Spleen (tissue), 11 donors: ENCODE measurements at regions not wholly inside any gene's neighbourhood (a gene's known extent, or its start where the extent isn't known, plus 50 kb on each side); places are given as distances from the start of the nearest gene placed in this dataset.

ENCODE experiments used
- DNase-seq: peaks from one replicate; pipeline ENCODE4 v3.0.0-alpha.2; 2020
- H3K27ac ChIP-seq, 8 donors: fragments of 200-600 bp; sonication (generic) in 7 of 8; 1 replicate in 4 of 8; 2 replicates in 4 of 8; pipeline versions ENCODE4 v1.5.0 to v1.8.0; 2016 to 2021; ENCODE audit warnings: inconsistent platforms in 4 of 8, mild to moderate bottlenecking in 4 of 8, moderate library complexity in 1 of 8
- H3K27me3 ChIP-seq, 7 donors: fragments of 200-600 bp; sonication (generic) in 6 of 7; replicated peaks in 1 of 7; 1 replicate in 4 of 7; 2 replicates in 3 of 7; pipeline versions ENCODE4 v1.5.0 to v1.8.0; 2016 to 2021; ENCODE audit warnings: inconsistent platforms in 3 of 7, mild to moderate bottlenecking in 1 of 7
- H3K36me3 ChIP-seq, 6 donors: fragments of 200-600 bp; sonication (generic) in 5 of 6; 1 replicate in 4 of 6; 2 replicates in 2 of 6; pipeline versions ENCODE4 v1.5.0 to v1.8.0; 2016 to 2021; ENCODE audit warnings: inconsistent platforms in 2 of 6
- H3K4me1 ChIP-seq, 6 donors: fragments of 200-600 bp; sonication (generic) in 5 of 6; 1 replicate in 3 of 6; 2 replicates in 3 of 6; pipeline versions ENCODE4 v1.5.0 to v1.8.0; 2016 to 2021; ENCODE audit warnings: inconsistent platforms in 3 of 6
- H3K4me3 ChIP-seq, 8 donors: fragments of 200-600 bp; sonication (generic) in 7 of 8; 1 replicate in 4 of 8; 2 replicates in 4 of 8; pipeline versions ENCODE4 v1.5.0 to v1.8.0; 2016 to 2021; ENCODE audit warnings: inconsistent platforms in 4 of 8, mild to moderate bottlenecking in 4 of 8, moderate library complexity in 2 of 8
- H3K9me3 ChIP-seq, 8 donors: fragments of 200-600 bp; sonication (generic) in 7 of 8; 1 replicate in 4 of 8; 2 replicates in 4 of 8; pipeline versions ENCODE4 v1.5.0 to v1.8.0; 2016 to 2021; ENCODE audit warnings: inconsistent platforms in 4 of 8
- POLR2A ChIP-seq, 3 donors: fragments of 450-650 bp; IDR thresholded peaks; one replicate each; pipeline ENCODE4 v1.5.1; 2017; ENCODE audit warnings: antibody characterized with exemption in 3 of 3, mild to moderate bottlenecking in 1 of 3
- POLR2AphosphoS5 ChIP-seq, 3 donors: sonication (generic); formaldehyde crosslinking; IDR thresholded peaks; one replicate each; pipeline ENCODE4 v1.5.1; 2017; ENCODE audit warnings: antibody characterized with exemption in 3 of 3
- WGBS, 5 donors: extraction: QIAGEN DNeasy Blood & Tissue Kit in 3 of 5; methylation state at CpG; one replicate each; pipeline versions ENCODE4 v1.1.5 to v1.1.7; 2013 to 2018; 5-methylcytosine and 5-hydroxymethylcytosine counted together
- intact Hi-C: fragments of 100-400 bp; cut with DNase I; formaldehyde crosslinking; loops from one replicate; pipeline ENCODE4 v1.15.0; 2023; ENCODE audit warnings: low total_unique reads
- TF ChIP-seq, protein P1 (sequence below), 11 experiments: fragments of 200-600 bp in 7 of 11; fragments of 450-650 bp in 4 of 11; sonication (generic) in 4 of 11; IDR thresholded peaks in 8 of 11; conservative IDR thresholded peaks in 3 of 11; 1 replicate in 7 of 11; 2 replicates in 4 of 11; pipeline versions ENCODE4 v1.4.0 to v1.8.0; 2016 to 2021; ENCODE audit warnings: antibody characterized with exemption in 11 of 11, inconsistent platforms in 4 of 11, mild to moderate bottlenecking in 1 of 11
- donor health status: healthy with polysubstance abuse.
- donor health status: DM: no; HTN: no; CAD: no; lungs with moderate emphysema.
- donor health status: DM: no; HTN: no; CAD: no.
- donor health status: Bipolar disorder and iron deficiency.
- donor health status: healthy.
- donor health status: DM: no; HTN: no; CAD: no.
- donor health status: DM: yes; HTN: yes; CAD: no.

DNA sequence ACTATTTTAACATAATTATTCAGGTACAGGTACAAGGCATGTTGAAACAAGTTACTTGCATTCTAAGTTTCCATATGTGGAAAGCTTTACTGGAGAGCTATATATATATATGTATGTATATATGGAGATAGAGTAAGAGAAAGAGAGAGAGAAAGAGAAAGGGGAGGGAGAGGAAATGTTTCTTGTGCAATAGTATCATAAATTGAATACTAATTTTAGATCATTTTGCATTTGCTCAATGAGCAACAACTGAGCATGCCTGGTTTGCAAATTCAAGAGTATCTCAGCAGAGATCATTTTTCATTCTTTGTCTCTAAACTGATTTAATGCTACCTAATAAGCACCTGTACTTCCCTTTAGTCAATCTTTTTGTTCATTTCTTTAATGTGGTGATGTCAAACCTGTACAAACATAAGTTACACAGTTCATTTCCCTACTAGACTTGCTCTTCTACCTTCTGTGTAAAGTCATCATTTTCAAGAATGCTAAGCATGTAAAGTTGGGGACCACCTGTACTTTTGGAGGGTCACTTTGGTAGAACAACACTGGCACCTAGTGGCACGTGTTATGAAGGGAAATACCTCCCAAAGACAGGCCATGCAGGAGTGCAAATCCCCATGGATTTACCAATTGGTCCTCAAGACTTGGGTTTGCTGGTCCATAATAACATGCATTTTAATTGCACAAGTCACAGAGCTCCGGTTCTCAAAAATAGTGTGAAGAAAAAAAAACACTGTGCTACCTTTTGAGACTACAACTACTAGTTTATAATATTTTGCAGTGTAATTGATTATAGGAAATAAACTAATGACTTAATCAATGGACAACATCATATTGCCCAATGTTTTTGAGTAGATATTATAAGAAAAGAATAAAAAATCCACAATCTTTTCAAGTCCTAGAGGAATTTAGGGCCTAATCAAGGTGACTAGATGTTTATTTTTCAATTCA, 431.2 kb upstream of the IGFBP3 start:
- Histone ChIP-seq H3K27ac (no peak overlapping the region), H3K4me3 (no peak overlapping the region), H3K9me3 (no peaks in the 10 kb centered on the region), H3K4me1 (no peaks in the 10 kb centered on the region), H3K36me3 (no peaks in the 10 kb centered on the region), H3K27me3 (peaks cover 0 to 4% (median 0%) of the 10 kb centered on the region in 7 donors)
- WGBS, 5 donors = 11 to 18% (median 14%) methylated on average over 2 of the region's 2 CpGs
- intact Hi-C loops = loop anchor here (5.0 kb wide), 1 partner anchor 430 kb away; the partner anchor contains the start of gene IGFBP3
- DNase-seq = no peak
- no peak for TF ChIP-seq POLR2AphosphoS5 (IDR thresholded peaks at IDR 0.05)
- TF ChIP-seq, protein P1, sequence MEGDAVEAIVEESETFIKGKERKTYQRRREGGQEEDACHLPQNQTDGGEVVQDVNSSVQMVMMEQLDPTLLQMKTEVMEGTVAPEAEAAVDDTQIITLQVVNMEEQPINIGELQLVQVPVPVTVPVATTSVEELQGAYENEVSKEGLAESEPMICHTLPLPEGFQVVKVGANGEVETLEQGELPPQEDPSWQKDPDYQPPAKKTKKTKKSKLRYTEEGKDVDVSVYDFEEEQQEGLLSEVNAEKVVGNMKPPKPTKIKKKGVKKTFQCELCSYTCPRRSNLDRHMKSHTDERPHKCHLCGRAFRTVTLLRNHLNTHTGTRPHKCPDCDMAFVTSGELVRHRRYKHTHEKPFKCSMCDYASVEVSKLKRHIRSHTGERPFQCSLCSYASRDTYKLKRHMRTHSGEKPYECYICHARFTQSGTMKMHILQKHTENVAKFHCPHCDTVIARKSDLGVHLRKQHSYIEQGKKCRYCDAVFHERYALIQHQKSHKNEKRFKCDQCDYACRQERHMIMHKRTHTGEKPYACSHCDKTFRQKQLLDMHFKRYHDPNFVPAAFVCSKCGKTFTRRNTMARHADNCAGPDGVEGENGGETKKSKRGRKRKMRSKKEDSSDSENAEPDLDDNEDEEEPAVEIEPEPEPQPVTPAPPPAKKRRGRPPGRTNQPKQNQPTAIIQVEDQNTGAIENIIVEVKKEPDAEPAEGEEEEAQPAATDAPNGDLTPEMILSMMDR (IDR thresholded peaks at IDR 0.05 in 8 of 11, conservative IDR thresholded peaks at IDR 0.05 in 3 of 11) = peak in 9 of 11 experiments; percentile 22 to 74 (median 53)
- no peak for TF ChIP-seq POLR2A (IDR thresholded peaks at IDR 0.05)

DNA sequence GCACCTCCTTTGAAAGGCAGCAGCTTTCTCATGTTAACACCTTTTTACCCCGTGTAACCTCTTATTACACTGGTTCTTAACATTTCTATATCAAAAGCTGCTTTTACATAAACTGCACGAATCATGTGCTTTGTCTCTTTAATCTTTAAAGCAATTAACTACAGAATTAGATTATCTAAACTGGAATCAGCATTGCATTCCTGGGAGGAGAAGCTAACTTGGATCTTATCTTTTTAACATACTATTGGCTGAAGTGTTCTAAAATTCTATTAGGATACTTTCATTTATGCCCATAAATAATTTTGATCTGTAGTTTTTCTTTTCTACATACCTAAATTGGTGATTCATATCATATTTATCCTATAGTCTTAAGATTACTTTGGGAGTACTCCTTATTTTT, 428.4 kb upstream of the IGFBP3 start:
- no peak for DNase-seq
- intact Hi-C loops = no loop called here
- WGBS, 5 donors = 56 to 71% (median 61%) methylated on average over 2 of the region's 2 CpGs
- Histone ChIP-seq H3K9me3 (no peaks in the 10 kb centered on the region), H3K36me3 (no peaks in the 10 kb centered on the region), H3K27me3 (peaks cover 0 to 4% (median 0%) of the 10 kb centered on the region in 7 donors), H3K4me3 (no peak overlapping the region), H3K4me1 (no peaks in the 10 kb centered on the region), H3K27ac (no peak overlapping the region)
- TF ChIP-seq POLR2A (IDR thresholded peaks at IDR 0.05) (no peak), POLR2AphosphoS5 (IDR thresholded peaks at IDR 0.05) (no peak)
- TF ChIP-seq, protein P1 (IDR thresholded peaks at IDR 0.05 in 8 of 11, conservative IDR thresholded peaks at IDR 0.05 in 3 of 11) = no peak

DNA sequence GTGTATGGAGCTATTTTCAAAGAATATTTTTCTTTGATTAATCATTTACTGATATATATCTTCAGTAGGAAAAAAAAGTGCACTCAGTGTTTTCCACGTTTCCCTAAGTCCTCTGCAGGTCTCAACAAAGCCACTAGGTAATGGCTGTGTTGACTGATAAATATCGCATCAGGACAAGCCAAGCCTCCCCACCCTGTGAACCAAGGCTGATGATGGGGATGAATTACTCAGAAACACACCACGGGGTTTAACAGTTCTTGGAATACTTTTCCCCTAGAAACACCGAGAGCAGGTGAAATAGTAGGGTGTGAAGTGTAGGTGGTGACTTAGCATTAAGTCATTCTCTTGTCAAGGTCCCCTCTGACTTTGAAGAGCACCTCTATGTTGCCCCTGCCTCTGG, 423.5 kb upstream of the IGFBP3 start:
- Histone ChIP-seq H3K36me3 (no peaks in the 10 kb centered on the region), H3K4me1 (no peaks in the 10 kb centered on the region), H3K27ac (no peak overlapping the region), H3K27me3 (peaks cover 0 to 4% (median 0%) of the 10 kb centered on the region in 7 donors), H3K9me3 (no peaks in the 10 kb centered on the region), H3K4me3 (no peak overlapping the region)
- TF ChIP-seq POLR2AphosphoS5 (IDR thresholded peaks at IDR 0.05) (no peak), POLR2A (IDR thresholded peaks at IDR 0.05) (no peak)
- TF ChIP-seq, protein P1 (IDR thresholded peaks at IDR 0.05 in 8 of 11, conservative IDR thresholded peaks at IDR 0.05 in 3 of 11) = no peak
- no peak for DNase-seq
- WGBS, 5 donors = 77 to 90% (median 81%) methylated on average over 4 of the region's 4 CpGs
- intact Hi-C loops = no loop called here

DNA sequence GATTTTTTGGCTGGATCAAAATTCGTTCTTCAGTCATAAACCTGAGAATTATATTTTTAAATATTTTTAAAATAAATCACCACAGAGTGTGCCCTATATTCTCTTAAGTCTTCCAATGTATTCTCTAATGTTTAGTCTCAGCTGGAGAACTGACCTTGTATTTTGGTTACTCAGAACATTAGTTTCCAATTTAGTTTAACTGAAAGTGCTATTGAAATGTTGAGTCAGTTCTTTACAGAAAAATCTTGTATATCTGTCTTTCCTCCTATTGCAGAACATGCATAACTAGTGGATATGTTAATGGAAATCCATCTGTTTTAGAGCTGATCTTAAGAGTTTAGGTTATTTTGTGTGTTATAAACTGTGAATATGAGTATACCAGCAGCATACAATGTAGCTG, 422.7 kb upstream of the IGFBP3 start:
- intact Hi-C loops = no loop called here
- peaks cover 0 to under 1% (median 0%) of the 10 kb centered on the region in 7 donors for H3K27me3 ChIP-seq
- no peaks in the 10 kb centered on the region for H3K36me3 ChIP-seq
- no peak overlapping the region for H3K27ac ChIP-seq
- 61 to 89% (median 76%) methylated on average over 1 of the region's 1 CpG for WGBS, 5 donors
- TF ChIP-seq, protein P1 (IDR thresholded peaks at IDR 0.05 in 8 of 11, conservative IDR thresholded peaks at IDR 0.05 in 3 of 11) = no peak
- TF ChIP-seq POLR2AphosphoS5 (IDR thresholded peaks at IDR 0.05) (no peak), POLR2A (IDR thresholded peaks at IDR 0.05) (no peak)
- no peak for DNase-seq
- H3K9me3 ChIP-seq = no peaks in the 10 kb centered on the region
- H3K4me3 ChIP-seq = no peak overlapping the region
- H3K4me1 ChIP-seq = no peaks in the 10 kb centered on the region
